AG04450 (cell line): ENCODE measurements at regions not wholly inside any gene's neighbourhood (a gene's known extent, or its start where the extent isn't known, plus 50 kb on each side); places are given as distances from the start of the nearest gene placed in this dataset.
A peak's percentile ranks its signal among the peaks of the same experiment; 100 is the strongest.

Source experiments
- CTCF ChIA-PET: fragments of 300-600, 350-600 bp; formaldehyde crosslinking; extraction: SDS; loops from one replicate; lab custom pipeline; 2022; ENCODE audit warnings: antibody characterized with exemption, inconsistent platforms; lab: Charles Lee
- POLR2A ChIA-PET: fragments of 350-600 bp; formaldehyde crosslinking; extraction: SDS; loops from one replicate; lab custom pipeline; 2021; ENCODE audit warnings: antibody characterized with exemption, inconsistent platforms; lab: Yijun Ruan, JAX
- DNase-seq: peaks from one replicate; pipeline ENCODE4 v3.0.0-alpha.2; 2011; ENCODE audit warnings: low read depth, low spot score
- H3K27ac ChIP-seq: one replicate; pipeline ENCODE4 v1.5.1; 2012; ENCODE audit warnings: low read depth, low read length, control low read depth
- H3K27me3 ChIP-seq: one replicate; pipeline ENCODE4 v1.6.0; 2012; ENCODE audit warnings: low read length; ENCODE audit not compliant: control insufficient read depth, insufficient read depth
- H3K4me3 ChIP-seq: 2 replicates; pipeline ENCODE4 v1.5.1; 2011; ENCODE audit warnings: mild to moderate bottlenecking, low read depth, low read length, control low read depth
- H3K9me3 ChIP-seq: 2 replicates; pipeline ENCODE4 v1.5.1; 2012; ENCODE audit warnings: low read length; ENCODE audit not compliant: control insufficient read depth, insufficient read depth
- TF ChIP-seq, protein P1 (sequence below): IDR thresholded peaks from 2 replicates; pipeline ENCODE4 v1.5.1; 2011; ENCODE audit warnings: low read depth, low read length, control low read depth, inconsistent platforms

DNA sequence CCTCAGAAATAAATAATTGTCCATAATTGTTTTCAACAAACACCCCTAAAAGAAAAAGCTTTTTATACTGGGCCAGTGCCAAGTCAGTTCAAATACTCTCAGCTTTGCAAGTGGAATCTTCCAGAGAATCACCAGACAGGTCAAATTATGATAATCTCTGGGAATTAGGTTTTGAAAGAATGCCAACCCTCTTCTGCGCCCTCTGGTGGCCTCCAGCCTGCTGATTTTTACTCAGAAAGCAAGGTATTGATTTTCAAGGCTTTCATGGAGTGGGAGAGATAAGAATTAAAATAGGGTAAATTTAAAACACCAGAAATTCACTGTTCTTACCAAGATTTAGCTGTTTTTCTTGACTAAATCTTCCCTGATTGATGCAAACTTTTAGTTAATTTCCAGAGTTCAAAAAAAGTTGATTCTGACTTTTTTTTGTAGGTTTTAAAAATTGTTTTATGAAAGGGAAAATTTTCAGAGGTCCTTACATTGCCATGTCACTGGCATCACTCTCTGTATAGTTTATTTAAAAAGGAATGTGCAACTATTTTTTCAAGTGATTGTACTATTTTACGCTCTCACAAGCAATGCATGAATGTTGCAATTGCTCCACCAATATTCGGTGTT lies 282.9 kb upstream of the TNP1 start:
- TF ChIP-seq, protein P1, sequence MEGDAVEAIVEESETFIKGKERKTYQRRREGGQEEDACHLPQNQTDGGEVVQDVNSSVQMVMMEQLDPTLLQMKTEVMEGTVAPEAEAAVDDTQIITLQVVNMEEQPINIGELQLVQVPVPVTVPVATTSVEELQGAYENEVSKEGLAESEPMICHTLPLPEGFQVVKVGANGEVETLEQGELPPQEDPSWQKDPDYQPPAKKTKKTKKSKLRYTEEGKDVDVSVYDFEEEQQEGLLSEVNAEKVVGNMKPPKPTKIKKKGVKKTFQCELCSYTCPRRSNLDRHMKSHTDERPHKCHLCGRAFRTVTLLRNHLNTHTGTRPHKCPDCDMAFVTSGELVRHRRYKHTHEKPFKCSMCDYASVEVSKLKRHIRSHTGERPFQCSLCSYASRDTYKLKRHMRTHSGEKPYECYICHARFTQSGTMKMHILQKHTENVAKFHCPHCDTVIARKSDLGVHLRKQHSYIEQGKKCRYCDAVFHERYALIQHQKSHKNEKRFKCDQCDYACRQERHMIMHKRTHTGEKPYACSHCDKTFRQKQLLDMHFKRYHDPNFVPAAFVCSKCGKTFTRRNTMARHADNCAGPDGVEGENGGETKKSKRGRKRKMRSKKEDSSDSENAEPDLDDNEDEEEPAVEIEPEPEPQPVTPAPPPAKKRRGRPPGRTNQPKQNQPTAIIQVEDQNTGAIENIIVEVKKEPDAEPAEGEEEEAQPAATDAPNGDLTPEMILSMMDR, result peak; percentile 39
- Histone ChIP-seq H3K4me3 (no peak overlapping the region), H3K9me3 (peaks cover 5% of the 10 kb centered on the region), H3K27ac (no peak overlapping the region), H3K27me3 (no peaks in the 10 kb centered on the region)
- DNase-seq, result no peak
- POLR2A ChIA-PET, result no interaction called here
- CTCF ChIA-PET, result interaction anchor here (0.6 to 1.4 kb wide), 5 partner anchors 8 to 77 kb away, joined by 3 to 5 read pairs (median 3); no protein-coding TSS in a partner anchor

DNA sequence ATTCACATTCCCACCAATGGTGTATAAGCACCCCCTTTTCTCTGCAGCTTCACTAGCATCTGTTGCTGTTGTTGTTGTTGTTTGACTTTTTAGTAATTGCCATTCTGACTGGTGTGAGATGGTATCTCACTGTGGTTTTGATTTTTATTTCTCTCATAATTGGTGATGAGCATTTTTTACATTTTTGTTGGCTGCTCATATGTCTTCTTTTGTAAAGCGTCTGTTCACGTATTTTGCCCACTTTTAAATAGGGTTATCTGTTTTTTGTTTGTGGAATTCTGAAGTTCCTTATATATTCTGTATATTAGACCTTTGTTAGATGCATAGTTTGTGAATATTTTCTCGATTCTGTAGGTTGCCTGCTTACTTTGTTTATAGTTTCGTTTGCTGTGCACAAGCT lies 278.4 kb upstream of the TNP1 start:
- ChIA-PET CTCF (no interaction called here), POLR2A (no interaction called here)
- Histone ChIP-seq H3K9me3 (peaks cover 5% of the 10 kb centered on the region), H3K27me3 (no peaks in the 10 kb centered on the region), H3K27ac (no peak overlapping the region), H3K4me3 (no peak overlapping the region)
- TF ChIP-seq, protein P1, result no peak
- DNase-seq, result no peak

DNA sequence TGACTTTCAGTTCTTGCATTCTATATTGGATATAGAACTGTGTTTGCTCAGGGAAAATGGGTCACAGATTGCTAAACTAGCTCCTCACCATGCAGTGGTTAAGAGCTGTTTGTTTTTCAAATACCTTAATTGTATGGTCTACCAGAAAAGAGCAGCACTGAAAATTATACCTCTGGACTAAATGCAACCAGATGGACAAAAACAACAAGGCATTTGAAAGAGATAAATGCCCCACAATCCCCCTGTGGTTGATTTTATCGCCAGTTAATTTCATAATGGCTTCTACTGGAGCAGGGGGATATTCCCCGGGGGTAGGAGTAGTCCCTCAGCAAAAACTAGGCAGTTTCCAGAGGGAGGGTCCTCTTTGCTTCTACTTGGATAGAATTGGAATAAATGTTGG lies 267.9 kb upstream of the TNP1 start:
- no peak overlapping the region for H3K27ac ChIP-seq
- TF ChIP-seq, protein P1, result no peak
- H3K27me3 ChIP-seq, result no peaks in the 10 kb centered on the region
- ChIA-PET CTCF (no interaction called here), POLR2A (interaction anchor here (0.6 to 0.8 kb wide), 2 partner anchors 33 to 150 kb away, joined by 3 to 5 read pairs; no protein-coding TSS in a partner anchor)
- no peaks in the 10 kb centered on the region for H3K9me3 ChIP-seq
- H3K4me3 ChIP-seq, result no peak overlapping the region
- DNase-seq, result no peak

DNA sequence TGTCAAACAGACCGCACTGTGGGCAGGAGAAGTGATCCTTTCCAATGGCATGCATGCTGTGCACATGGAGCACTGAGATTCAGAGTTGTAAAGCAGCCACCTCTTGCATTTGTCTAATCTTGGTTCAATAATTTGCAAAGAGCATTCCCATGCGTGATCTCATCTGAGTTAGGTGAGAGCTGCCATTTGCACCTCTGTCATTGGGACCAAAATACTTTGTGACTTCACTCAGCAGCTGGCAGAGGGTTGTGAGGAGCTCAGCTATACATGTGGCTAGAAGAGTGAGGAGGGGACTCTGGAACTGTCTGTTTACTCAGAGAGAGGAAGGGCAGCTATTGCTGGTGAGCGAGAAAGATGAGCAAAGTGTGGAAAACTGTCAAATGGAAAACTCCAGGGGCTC lies 265.1 kb upstream of the TNP1 start:
- DNase-seq, result no peak
- H3K9me3 ChIP-seq, result no peaks in the 10 kb centered on the region
- ChIA-PET POLR2A (no interaction called here), CTCF (no interaction called here)
- TF ChIP-seq, protein P1, result no peak
- H3K27me3 ChIP-seq, result no peaks in the 10 kb centered on the region
- no peak overlapping the region for H3K27ac ChIP-seq
- no peak overlapping the region for H3K4me3 ChIP-seq

DNA sequence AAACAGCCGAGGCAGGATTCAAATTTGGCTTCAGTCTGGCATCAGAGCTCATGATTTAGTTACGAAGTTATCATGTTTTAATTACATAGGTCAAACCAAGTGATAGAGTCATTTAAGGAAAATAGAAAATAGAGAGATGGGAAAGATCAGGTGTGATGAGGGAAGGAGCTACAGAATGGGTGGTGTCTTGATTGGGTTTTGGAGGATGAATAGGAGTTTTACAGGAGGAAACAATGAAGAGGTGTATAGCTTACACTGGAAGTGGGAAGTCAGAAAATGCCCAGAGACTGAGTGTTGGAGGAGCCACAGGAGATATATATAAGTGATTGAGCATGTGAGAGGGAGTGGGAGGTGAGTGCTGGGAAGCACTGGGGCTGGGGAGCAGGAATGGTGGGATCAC lies 264.2 kb upstream of the TNP1 start:
- Histone ChIP-seq H3K4me3 (no peak overlapping the region), H3K9me3 (no peaks in the 10 kb centered on the region), H3K27ac (no peak overlapping the region), H3K27me3 (no peaks in the 10 kb centered on the region)
- TF ChIP-seq, protein P1, result no peak
- DNase-seq, result no peak
- ChIA-PET CTCF (no interaction called here), POLR2A (no interaction called here)
